ENCODE measurements at regions not wholly inside any gene's neighbourhood (a gene's known extent, or its start where the extent isn't known, plus 50 kb on each side); places are given as distances from the start of the nearest gene placed in this dataset.

DNA sequence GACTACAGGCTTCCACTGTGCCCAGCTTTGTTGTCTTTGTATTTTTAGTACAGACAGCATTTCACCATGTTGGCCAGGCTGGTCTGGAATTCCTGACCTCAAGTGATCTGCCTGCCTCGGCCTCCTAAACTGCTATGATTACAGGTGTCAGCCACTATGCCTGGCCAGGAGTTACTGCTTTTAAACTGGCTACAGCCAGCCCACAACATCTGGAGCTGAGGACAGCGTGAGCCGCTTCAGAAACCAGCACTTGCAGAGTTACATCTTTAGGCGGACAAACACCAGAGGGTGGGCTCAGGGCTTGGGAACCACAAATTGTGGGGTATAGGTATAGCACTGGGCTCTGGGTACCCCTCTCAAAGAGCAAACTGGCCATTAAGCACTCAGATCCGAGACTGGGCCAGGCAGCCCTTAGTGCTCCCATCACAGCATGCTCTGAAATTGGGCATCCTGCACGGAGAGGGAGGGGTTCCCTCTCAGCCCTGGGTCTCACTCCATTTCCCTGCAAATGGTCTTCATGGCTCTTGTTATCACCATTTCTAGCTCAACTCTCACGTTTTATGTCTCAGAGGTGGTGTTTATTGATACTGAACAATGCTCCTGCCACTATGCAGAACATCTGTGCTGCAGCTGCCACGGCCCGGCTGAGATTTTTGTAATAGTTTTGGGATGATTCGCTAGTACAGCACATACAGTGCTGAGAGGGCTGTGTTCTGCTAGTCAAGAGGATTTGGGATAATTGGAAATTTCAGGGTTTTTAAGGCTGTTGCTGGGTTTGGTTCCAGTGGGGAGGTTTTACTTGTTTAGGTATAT, 146.4 kb upstream of the LYZL2 start:
- Histone ChIP-seq H4K8ac (ENCODE audit: extremely low read depth, insufficient read depth, low read length) (no peak overlapping the region), H3K4me2 (ENCODE audit: insufficient read depth in 1 of 2, low read depth in 2 of 2, low read length in 2 of 2) (no peak overlapping the region), H2AFZ (ENCODE audit: low read length) (no peak overlapping the region), H3K9ac (replicated peaks in 1 of 4; ENCODE audit: extremely low read depth in 1 of 4, low read depth in 3 of 4, low read length in 3 of 4) (no peak overlapping the region), H3K14ac (ENCODE audit: insufficient read length) (no peak overlapping the region), H3K36me3 (ENCODE audit: control insufficient read depth in 2 of 4, insufficient read depth in 4 of 4, low read length in 3 of 4) (no peaks in the 10 kb centered on the region), H4K20me1 (replicated peaks in 1 of 2; ENCODE audit: control insufficient read depth in 1 of 2, insufficient read depth in 2 of 2, low read length in 2 of 2) (peaks cover 0 to 2% of the 10 kb centered on the region in 2 experiments), H3K56ac (replicated peaks; ENCODE audit: insufficient read length, low read depth, low read length) (no peak overlapping the region), H3K27me3 (replicated peaks in 1 of 4; ENCODE audit: control insufficient read depth in 3 of 4, extremely low read depth in 1 of 4, insufficient read depth in 3 of 4, low read length in 3 of 4) (no peaks in the 10 kb centered on the region), H2BK5ac (ENCODE audit: low read depth, low read length) (no peak overlapping the region), H3K23ac (ENCODE audit: insufficient read length) (no peak overlapping the region), H3K4ac (replicated peaks; ENCODE audit: insufficient read length, low read depth, low read length) (no peak overlapping the region), H4K91ac (replicated peaks; ENCODE audit: insufficient read length, low read length) (no peak overlapping the region), H3K79me2 (ENCODE audit: control insufficient read depth in 1 of 2, insufficient read depth in 2 of 2, low read length in 2 of 2) (no peaks in the 10 kb centered on the region), H3K79me1 (ENCODE audit: low read depth, low read length) (no peaks in the 10 kb centered on the region), H3K27ac (ENCODE audit: low read depth, low read length) (no peak overlapping the region), H2BK12ac (ENCODE audit: low read depth, low read length) (no peak overlapping the region), H3K9me3 (ENCODE audit: insufficient read depth in 2 of 2, low read depth in 1 of 2, low read length in 1 of 2) (peaks cover 6 to 7% of the 10 kb centered on the region in 2 experiments), H3K18ac (ENCODE audit: extremely low read depth, low read length) (no peak overlapping the region), H2BK120ac (replicated peaks; ENCODE audit: low read depth, low read length) (no peak overlapping the region), H3K23me2 (ENCODE audit: low read depth, low read length) (peaks cover 7% of the 10 kb centered on the region; the same call in 1 of the 2 replicates), H2BK20ac (ENCODE audit: low read length) (no peak overlapping the region), H3K4me3 (ENCODE audit: extremely low read depth in 1 of 4, insufficient read depth in 2 of 4, low read depth in 3 of 4, low read length in 4 of 4) (no peak overlapping the region), H2AK5ac (ENCODE audit: low read depth, low read length) (no peak overlapping the region), H3K4me1 (replicated peaks in 1 of 4; ENCODE audit: control insufficient read depth in 3 of 4, insufficient read depth in 4 of 4, low read length in 3 of 4) (no peaks in the 10 kb centered on the region), H4K5ac (ENCODE audit: insufficient read length, low read depth, low read length) (no peak overlapping the region), H2BK15ac (ENCODE audit: low read length) (no peak overlapping the region)
- CTCF ChIA-PET (ENCODE audit: partially characterized antibody), result interaction anchor here (1.6 kb wide), 1 partner anchor 24 kb away, joined by 5 read pairs; no protein-coding TSS in a partner anchor
- POLR2A ChIA-PET (ENCODE audit: partially characterized antibody), result no interaction called here
- TF ChIP-seq HDAC6 (IDR thresholded peaks at IDR 0.05; ENCODE audit: low read depth, low read length), result no peak
- TF ChIP-seq SP2 (IDR thresholded peaks at IDR 0.05; ENCODE audit: low read length), result no peak
- no peak for TF ChIP-seq ASH2L (IDR thresholded peaks at IDR 0.05; ENCODE audit: low read length)
- TF ChIP-seq MAFK (IDR thresholded peaks at IDR 0.05; ENCODE audit: low read depth, low read length), result no peak
- no peak for TF ChIP-seq GABPA (IDR thresholded peaks at IDR 0.05; ENCODE audit: borderline replicate concordance, insufficient read depth, low read length)
- no peak for TF ChIP-seq TAF7 (optimal IDR thresholded peaks at IDR 0.05; ENCODE audit: borderline replicate concordance, low read depth, low read length)
- no peak for TF ChIP-seq CBX5 (IDR thresholded peaks at IDR 0.05; ENCODE audit: low read depth, low read length)
- no peak for TF ChIP-seq HDAC2 (IDR thresholded peaks at IDR 0.05; ENCODE audit: borderline replicate concordance in 1 of 2, low read depth in 2 of 2, low read length in 2 of 2)
- no peak for TF ChIP-seq SAP30 (IDR thresholded peaks at IDR 0.05; ENCODE audit: insufficient read depth, insufficient replicate concordance, low read length)
- WGBS, 2 experiments (ENCODE audit: extremely low coverage in 1 of 2, insufficient coverage in 1 of 2, insufficient read length in 1 of 2, insufficient replicate concordance in 2 of 2, low coverage in 1 of 2, low lambda C conversion rate in 2 of 2, missing lambda C conversion rate in 1 of 2), result 86% methylated on average over 10 of the region's 10 CpGs; no CpG with 5 or more reads in 1 of the 2 experiments
- no peak for DNase-seq (ENCODE audit: low read depth in 1 of 2, low spot score in 2 of 2)
- no peak for FAIRE-seq

Measured in H1 (cell line).